NCI-H345 treated with DMSO at 0.1 percent for 48 hours (cell line): ENCODE measurements at regions not wholly inside any gene's neighbourhood (a gene's known extent, or its start where the extent isn't known, plus 50 kb on each side); places are given as distances from the start of the nearest gene placed in this dataset.
"Not testable (repeated sequence)": the region's sequence is repeated elsewhere in the genome, so short reads cannot be mapped to it uniquely, and the experiment has no call there.

Experiments used
- DNase-seq: peaks from one replicate; lab custom pipeline; 2025; ENCODE audit not compliant: unreplicated experiment; lab: John Stamatoyannopoulos, UW

- no peak for DNase-seq
Observed at GRCh38 chr5:42235241-42235640, 188.0 kb upstream of the GHR start.

- no peak for DNase-seq
Observed at GRCh38 chr5:42235837-42236236, 187.4 kb upstream of the GHR start.

- no peak for DNase-seq
Observed at GRCh38 chr5:42241636-42242035, 181.6 kb upstream of the GHR start.

GRCh38 chr5:42242210-42242609 is 181.0 kb upstream of the GHR start:
- no peak for DNase-seq

- DNase-seq: no peak
Observed at GRCh38 chr5:42242881-42243485, 180.3 kb upstream of the GHR start.

- no peak for DNase-seq
Observed at GRCh38 chr5:42252306-42252705, 170.9 kb upstream of the GHR start.

- not testable (repeated sequence) for DNase-seq
Observed at GRCh38 chr5:42259914-42260313, 163.3 kb upstream of the GHR start.

DNA sequence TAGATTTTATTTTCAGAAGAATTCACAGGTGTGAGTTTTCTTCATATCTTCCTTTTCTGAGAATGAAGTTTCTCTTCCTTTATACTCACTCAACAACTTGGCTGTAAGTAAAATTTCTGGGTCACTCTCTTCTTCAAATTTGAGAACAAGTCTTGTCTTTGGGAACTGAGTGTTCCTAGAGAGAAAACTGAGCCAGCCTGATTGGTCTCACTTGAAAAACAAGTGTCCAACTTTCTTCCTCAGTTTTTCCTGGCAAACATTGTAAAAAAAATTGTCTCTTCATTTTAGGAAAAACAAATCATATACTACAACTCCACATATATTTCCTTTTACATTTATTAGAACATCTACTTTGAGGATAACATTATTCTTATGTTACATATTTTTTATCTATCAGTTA is 156.1 kb upstream of the GHR start:
- DNase-seq: no peak

DNA sequence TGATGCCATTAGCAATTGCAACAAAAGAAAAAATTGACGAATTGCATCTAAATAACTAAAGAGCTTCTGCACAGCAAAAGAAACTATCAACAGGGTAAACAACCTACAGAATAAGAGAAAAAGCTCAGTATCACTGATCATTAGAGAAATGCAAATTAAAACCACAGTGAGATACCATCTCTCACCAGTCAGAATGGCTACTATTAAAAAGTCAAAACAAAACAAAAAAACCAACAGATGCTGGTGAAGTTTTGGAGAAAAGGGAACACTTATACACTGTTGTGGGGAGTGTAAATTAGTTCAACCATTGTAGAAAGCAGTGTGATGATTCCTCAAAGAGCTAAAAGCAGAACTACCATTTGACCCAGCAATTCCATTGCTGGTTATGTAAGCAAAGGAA is 155.1 kb upstream of the GHR start:
- not testable (repeated sequence) for DNase-seq

DNA sequence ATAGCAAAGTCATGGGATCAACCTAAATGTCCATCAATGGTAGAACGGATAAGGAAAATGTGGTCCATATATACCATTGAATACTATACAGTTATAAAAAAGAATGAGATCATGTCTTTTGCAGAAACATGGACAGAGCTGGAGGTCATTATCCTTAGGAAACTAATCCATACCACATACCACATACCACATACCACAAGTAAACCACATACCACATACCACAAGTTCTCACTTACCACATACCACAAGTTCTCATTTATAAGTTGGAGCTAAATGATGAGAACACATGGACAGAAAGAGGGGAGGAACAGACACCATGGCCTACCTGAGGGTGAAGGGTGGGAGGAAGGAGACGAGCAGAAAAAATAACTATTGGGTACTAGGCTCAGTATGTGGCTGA is 154.6 kb upstream of the GHR start:
- no peak for DNase-seq

GRCh38 chr5:42270771-42271170 is 152.5 kb upstream of the GHR start:
- no peak for DNase-seq

GRCh38 chr5:42274913-42275312 is 148.3 kb upstream of the GHR start:
- no peak for DNase-seq

DNA sequence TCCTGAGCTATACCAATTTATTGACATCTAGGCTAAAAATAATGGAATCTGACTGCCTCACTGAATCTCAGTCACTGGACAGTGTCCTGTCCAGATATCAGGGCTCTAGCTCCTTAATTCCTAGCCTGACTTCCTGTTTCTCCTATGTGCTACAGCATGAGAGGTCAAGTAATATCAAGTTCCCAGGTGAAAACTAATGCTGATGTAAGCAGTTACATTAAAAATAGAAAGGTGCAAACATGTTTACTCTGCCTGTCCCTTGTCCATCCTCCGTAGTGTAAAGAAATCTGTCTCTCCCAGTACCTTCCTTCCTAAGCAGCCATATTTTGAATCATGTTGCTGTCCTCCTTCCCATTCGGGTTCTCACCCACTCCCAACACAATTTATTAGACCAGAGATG is 145.9 kb upstream of the GHR start:
- no peak for DNase-seq

DNA sequence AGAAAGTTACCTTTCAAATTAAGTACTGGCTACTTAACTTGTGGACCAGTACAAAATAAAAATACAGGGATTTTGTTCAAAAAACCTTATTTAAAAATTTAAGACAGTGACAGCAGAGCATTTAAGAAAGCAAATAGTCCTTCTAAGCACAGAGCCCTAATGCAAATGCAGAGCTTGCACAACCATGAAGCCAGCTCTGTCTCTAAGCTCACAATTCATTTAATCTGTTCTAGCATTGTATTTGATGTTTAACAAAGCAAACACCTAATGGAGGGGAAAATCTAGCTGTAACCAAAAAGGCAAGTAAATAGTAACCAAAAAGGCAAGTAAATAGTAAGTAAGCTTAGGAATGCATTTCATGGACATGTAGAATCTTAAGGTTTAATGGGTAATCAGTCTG is 138.7 kb upstream of the GHR start:
- no peak for DNase-seq

DNA sequence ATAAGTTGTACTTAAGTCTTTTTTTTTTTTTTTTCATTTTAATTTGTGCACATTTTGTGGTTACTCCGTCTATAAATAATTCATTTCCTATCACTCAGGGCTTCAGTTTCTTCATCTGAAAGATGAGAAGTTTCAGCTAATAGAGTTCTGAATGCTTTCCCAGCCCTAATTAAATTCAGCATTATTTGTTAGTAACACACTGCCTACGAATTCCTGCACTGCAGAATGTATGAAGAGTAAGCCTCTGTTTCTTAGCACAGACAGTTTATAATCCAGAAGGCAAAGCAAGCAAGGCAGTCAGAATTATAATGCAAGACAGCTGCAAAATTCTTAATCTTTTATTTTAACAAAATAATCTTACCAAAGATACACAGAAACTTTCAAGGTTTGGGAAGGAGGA is 138.0 kb upstream of the GHR start:
- no peak for DNase-seq

GRCh38 chr5:42300496-42300895 is 122.7 kb upstream of the GHR start:
- no peak for DNase-seq

DNA sequence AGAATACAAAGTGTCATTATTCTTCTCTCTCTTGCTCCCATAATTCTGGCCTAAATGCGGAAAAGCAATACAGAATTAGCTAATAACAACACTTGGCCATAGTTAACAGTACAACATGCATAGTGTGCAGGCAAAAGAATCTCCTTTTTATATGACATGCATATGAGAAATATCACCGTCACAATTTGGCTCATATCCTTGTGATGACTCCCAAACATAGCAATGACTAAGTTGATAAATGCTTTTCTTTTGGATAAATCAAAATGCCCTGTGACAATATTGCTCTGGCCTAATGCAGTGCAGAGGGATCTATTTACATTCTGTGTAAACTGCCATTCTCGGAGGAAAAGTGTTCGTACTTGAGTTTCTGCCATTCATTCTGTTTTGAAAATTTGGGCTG is 121.9 kb upstream of the GHR start:
- no peak for DNase-seq

GRCh38 chr5:42302186-42302585 is 121.1 kb upstream of the GHR start:
- DNase-seq: no peak

DNA sequence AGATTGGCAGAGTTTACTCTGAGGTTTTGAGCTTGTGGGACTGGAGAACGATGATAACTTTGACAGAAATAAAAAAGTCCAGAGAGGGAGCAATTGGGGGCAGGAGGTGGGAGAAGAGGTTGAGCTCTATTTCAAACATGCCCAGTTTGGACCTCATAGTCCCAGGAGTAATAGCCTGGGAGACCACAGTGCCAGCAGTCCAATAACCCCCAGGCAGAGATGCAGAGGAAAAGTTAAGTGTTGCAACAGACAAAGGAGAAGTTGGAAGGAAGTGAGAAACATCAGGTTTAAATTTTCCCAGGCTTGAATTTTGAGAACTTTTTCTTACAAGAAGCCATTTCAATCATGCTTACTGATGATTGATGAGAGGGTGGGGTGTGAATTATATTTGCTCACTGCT is 117.0 kb upstream of the GHR start:
- no peak for DNase-seq

DNA sequence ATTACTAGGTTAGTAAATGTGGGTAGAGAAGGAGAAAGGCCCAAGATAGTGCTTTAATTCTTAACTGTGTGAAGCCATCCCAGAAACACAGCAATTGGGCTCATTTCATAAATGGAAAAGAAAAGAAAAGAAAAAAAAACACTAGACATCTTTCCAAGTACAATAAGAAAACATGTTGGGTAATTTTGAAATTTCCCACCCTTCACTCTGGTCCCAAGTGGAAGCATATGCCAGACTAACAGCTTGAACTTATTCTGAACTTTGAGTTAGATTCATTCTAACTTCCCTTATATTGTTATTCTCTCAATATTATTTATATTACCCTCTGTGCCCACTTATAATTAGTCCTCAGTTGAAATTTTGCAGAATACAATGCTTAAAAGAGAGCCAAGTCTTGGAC is 113.4 kb upstream of the GHR start:
- DNase-seq: no peak

GRCh38 chr5:42315214-42315613 is 108.0 kb upstream of the GHR start:
- no peak for DNase-seq

GRCh38 chr5:42317575-42317974 is 105.7 kb upstream of the GHR start:
- DNase-seq: no peak

DNA sequence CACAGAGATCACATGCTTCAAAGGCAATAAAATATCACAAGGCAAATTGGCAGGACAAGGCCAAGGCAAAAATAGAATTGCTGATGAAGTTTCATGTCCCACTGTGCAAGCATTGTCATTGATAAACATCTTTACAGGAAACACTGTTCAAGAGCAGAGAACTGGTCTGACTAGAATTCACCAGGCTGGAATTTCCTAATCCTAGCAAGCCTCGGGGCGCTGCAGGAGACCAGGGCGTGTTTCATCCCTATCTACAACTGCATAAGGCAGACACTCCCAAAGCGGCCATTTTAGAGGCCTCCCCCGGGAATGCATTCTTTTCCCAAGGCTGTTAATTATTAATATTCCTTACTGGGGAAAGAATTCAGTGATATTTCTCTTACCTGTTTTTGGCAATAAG is 103.7 kb upstream of the GHR start:
- DNase-seq: not testable (repeated sequence)

GRCh38 chr5:42321785-42322184 is 101.5 kb upstream of the GHR start:
- no peak for DNase-seq
